MM.1S (cell line): ENCODE measurements at regions not wholly inside any gene's neighbourhood (a gene's known extent, or its start where the extent isn't known, plus 50 kb on each side); places are given as distances from the start of the nearest gene placed in this dataset.

Experiments used
- DNase-seq: peaks from one replicate; pipeline ENCODE4 v3.0.0-alpha.2; 2015
- H2AFZ ChIP-seq: fragments of 300-600 bp; sonication (generic); 2 replicates; pipeline ENCODE4 v1.6.0; 2016; ENCODE audit warnings: antibody characterized with exemption, low read length
- H3F3A ChIP-seq: fragments of 300-600 bp; sonication (generic); 2 replicates; pipeline ENCODE4 v1.6.1; 2016; ENCODE audit warnings: mild to moderate bottlenecking, antibody characterized with exemption, low read length, moderate library complexity, mixed read lengths; ENCODE audit not compliant: insufficient read depth
- H3K27ac ChIP-seq: fragments of 300-600 bp; sonication (generic); 2 replicates; pipeline ENCODE4 v1.5.1; 2016; ENCODE audit warnings: mild to moderate bottlenecking, low read length
- H3K27me3 ChIP-seq: fragments of 300-600 bp; sonication (generic); replicated peaks from 2 replicates; pipeline ENCODE4 v1.6.0; 2016; ENCODE audit warnings: low read length; ENCODE audit not compliant: insufficient read depth
- H3K36me3 ChIP-seq: fragments of 300-600 bp; sonication (generic); replicated peaks from 2 replicates; pipeline ENCODE4 v1.6.1; 2016; ENCODE audit warnings: mild to moderate bottlenecking, low read length, mixed read lengths; ENCODE audit not compliant: insufficient read depth
- H3K4me1 ChIP-seq: fragments of 300-600 bp; sonication (generic); 2 replicates; pipeline ENCODE4 v1.6.1; 2016; ENCODE audit warnings: low read length, mixed read lengths
- H3K4me2 ChIP-seq: fragments of 300-600 bp; sonication (generic); 2 replicates; pipeline ENCODE4 v1.6.0; 2016; ENCODE audit warnings: low read depth, low read length
- H3K4me3 ChIP-seq: fragments of 300-600 bp; sonication (generic); 2 replicates; pipeline ENCODE4 v1.5.1; 2016; ENCODE audit warnings: low read length, mixed read lengths
- H3K79me2 ChIP-seq: fragments of 300-600 bp; sonication (generic); 2 replicates; pipeline ENCODE4 v1.6.1; 2016; ENCODE audit warnings: mixed run types, low read length, mixed read lengths
- H3K9ac ChIP-seq: fragments of 300-600 bp; sonication (generic); 2 replicates; pipeline ENCODE4 v1.6.1; 2016; ENCODE audit warnings: low read length, mixed read lengths
- H3K9me2 ChIP-seq: fragments of 300-600 bp; sonication (generic); replicated peaks from 2 replicates; pipeline ENCODE4 v1.6.1; 2016; ENCODE audit warnings: mild to moderate bottlenecking, low read length, mixed read lengths; ENCODE audit not compliant: insufficient read depth
- H3K9me3 ChIP-seq: fragments of 300-600 bp; sonication (generic); replicated peaks from 2 replicates; pipeline ENCODE4 v1.6.1; 2016; ENCODE audit warnings: mild to moderate bottlenecking, low read length, mixed read lengths; ENCODE audit not compliant: insufficient read depth
- H4K20me1 ChIP-seq: fragments of 300-600 bp; sonication (generic); 2 replicates; pipeline ENCODE4 v1.6.1; 2016; ENCODE audit warnings: mild to moderate bottlenecking, low read length, moderate library complexity, mixed read lengths; ENCODE audit not compliant: insufficient read depth
- EZH2 ChIP-seq: fragments of 300-600 bp; sonication (generic); optimal IDR thresholded peaks from 2 replicates; pipeline ENCODE3; 2017; ENCODE audit warnings: low read depth, mild to moderate bottlenecking, antibody characterized with exemption, low read length, mixed read lengths
- EZH2phosphoT487 ChIP-seq: fragments of 300-600 bp; sonication (generic); IDR thresholded peaks from 2 replicates; pipeline ENCODE4 v1.6.1; 2018; ENCODE audit warnings: antibody characterized with exemption, low read length
- TF ChIP-seq, protein P1 (sequence below): fragments of 300-600 bp; sonication (generic); IDR thresholded peaks from 2 replicates; pipeline ENCODE4 v1.5.1; 2016; ENCODE audit warnings: antibody characterized with exemption, low read length, mixed read lengths

DNA sequence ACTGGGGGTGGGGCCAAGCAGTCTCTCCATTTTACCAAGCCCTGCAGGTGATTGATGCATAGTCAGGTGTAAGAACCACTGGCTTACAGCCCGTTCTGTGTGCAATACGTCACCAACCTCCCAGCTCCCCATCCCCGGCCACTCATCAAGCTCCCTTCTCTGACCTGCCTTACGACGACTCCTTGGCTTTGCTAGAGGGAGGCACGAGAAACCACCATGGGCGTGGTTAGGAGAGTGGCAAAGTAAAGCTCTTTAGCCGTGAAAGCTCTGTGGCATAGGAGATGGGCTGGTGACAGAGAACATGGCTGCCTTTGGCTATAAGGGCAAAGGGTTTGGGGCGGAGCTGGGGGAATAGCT lies 109.1 kb downstream of the BDH1 start:
- Histone ChIP-seq H4K20me1 (no peaks in the 10 kb centered on the region), H3F3A (no peaks in the 10 kb centered on the region), H3K9me3 (no peaks in the 10 kb centered on the region), H3K27ac (no peak overlapping the region), H3K27me3 (no peaks in the 10 kb centered on the region), H3K4me2 (no peak overlapping the region), H3K36me3 (no peaks in the 10 kb centered on the region), H3K4me3 (no peak overlapping the region), H2AFZ (no peak overlapping the region), H3K9me2 (no peaks in the 10 kb centered on the region), H3K79me2 (no peaks in the 10 kb centered on the region), H3K9ac (no peak overlapping the region), H3K4me1 (no peaks in the 10 kb centered on the region)
- TF ChIP-seq, protein P1, sequence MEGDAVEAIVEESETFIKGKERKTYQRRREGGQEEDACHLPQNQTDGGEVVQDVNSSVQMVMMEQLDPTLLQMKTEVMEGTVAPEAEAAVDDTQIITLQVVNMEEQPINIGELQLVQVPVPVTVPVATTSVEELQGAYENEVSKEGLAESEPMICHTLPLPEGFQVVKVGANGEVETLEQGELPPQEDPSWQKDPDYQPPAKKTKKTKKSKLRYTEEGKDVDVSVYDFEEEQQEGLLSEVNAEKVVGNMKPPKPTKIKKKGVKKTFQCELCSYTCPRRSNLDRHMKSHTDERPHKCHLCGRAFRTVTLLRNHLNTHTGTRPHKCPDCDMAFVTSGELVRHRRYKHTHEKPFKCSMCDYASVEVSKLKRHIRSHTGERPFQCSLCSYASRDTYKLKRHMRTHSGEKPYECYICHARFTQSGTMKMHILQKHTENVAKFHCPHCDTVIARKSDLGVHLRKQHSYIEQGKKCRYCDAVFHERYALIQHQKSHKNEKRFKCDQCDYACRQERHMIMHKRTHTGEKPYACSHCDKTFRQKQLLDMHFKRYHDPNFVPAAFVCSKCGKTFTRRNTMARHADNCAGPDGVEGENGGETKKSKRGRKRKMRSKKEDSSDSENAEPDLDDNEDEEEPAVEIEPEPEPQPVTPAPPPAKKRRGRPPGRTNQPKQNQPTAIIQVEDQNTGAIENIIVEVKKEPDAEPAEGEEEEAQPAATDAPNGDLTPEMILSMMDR = no peak
- TF ChIP-seq EZH2phosphoT487 (no peak), EZH2 (no peak)
- DNase-seq = no peak

DNA sequence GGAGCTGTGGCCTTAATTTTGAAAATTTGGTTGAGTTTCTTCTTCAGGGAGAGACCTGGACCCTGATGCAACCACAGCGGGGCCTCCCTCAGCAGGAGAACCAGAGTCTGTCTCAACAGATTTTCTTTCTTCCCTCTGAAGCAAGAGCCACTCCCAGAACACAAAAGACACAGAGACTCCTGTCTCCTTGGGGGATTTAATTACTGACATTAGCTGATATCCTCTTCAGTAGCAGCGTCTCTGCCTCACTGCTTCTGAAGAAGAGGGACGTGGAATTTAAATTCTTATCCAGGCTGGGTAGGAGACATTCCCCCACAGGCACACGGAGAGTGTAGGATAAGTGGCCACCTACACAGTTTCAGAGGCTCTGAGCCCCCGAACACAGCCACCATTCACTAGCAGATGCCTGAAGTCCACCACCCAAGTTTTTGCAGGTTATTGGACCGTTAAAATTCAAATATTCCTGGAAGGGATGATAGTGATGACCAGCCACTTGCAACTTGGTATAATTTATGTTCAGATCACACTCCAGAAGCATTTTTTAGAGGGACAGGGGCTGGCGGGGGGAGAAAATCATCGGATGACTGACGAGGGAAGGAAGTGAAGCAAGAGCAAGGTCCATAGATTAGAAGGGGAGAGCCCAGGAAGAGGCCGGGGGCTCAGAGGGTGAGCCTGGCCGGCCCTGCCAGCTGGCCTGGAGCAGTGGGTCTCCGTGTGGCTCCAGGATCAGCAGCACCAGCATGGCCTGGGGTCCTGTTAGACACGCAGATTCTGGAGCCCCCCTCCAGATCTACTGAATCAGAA lies 109.7 kb downstream of the BDH1 start:
- Histone ChIP-seq H3K79me2 (no peaks in the 10 kb centered on the region), H2AFZ (no peak overlapping the region)

DNA sequence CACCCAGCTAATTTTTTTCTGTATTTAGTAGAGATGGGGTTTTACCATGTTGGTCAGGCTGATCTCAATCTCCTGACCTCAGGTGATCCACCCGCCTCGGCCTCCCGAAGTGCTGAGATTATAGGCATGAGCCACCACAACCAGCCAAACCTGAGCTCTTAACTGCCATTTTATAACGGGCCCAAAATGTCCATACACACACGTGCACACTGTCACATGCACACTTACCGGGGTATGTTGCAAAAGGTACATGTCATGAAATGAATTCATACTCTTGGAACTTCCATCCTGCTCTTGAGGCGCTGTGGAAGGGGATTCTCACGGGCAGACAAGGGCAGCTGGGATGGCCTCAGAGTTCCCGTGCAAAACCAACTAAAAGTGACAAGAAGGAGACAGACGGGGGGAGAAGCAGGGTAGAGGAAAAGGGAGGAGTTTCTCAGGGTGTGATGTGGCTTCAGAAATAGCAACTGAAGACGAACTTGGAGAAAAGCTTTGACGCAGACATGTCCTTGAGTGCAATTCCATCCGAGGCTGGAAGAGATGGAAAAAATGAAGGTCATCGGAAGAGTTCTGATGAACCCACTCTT lies 110.9 kb downstream of the BDH1 start:
- H3K4me3 ChIP-seq = no peak overlapping the region
- no peak overlapping the region for H3K27ac ChIP-seq
- no peaks in the 10 kb centered on the region for H3K9me3 ChIP-seq
- no peaks in the 10 kb centered on the region for H4K20me1 ChIP-seq
- H3K36me3 ChIP-seq = no peaks in the 10 kb centered on the region
- no peak overlapping the region for H2AFZ ChIP-seq
- DNase-seq = no peak
- H3F3A ChIP-seq = no peaks in the 10 kb centered on the region
- TF ChIP-seq, protein P1 = no peak
- TF ChIP-seq EZH2 (no peak), EZH2phosphoT487 (no peak)
- no peak overlapping the region for H3K4me2 ChIP-seq
- H3K9me2 ChIP-seq = no peaks in the 10 kb centered on the region
- H3K79me2 ChIP-seq = no peaks in the 10 kb centered on the region
- no peaks in the 10 kb centered on the region for H3K4me1 ChIP-seq
- no peaks in the 10 kb centered on the region for H3K27me3 ChIP-seq
- no peak overlapping the region for H3K9ac ChIP-seq

More for the DNA sequence above, 109.7 kb downstream of the BDH1 start:
- TF ChIP-seq, protein P1 = no peak
- Histone ChIP-seq H3K36me3 (no peaks in the 10 kb centered on the region), H3K9me3 (no peaks in the 10 kb centered on the region), H3F3A (no peaks in the 10 kb centered on the region), H3K9ac (no peak overlapping the region), H3K4me1 (no peaks in the 10 kb centered on the region), H3K27me3 (no peaks in the 10 kb centered on the region), H3K9me2 (no peaks in the 10 kb centered on the region), H3K4me3 (no peak overlapping the region), H3K27ac (no peak overlapping the region), H4K20me1 (no peaks in the 10 kb centered on the region), H3K4me2 (no peak overlapping the region)
- no peak for DNase-seq
